ENCODE measurements at regions not wholly inside any gene's neighbourhood (a gene's known extent, or its start where the extent isn't known, plus 50 kb on each side); places are given as distances from the start of the nearest gene placed in this dataset.

DNA sequence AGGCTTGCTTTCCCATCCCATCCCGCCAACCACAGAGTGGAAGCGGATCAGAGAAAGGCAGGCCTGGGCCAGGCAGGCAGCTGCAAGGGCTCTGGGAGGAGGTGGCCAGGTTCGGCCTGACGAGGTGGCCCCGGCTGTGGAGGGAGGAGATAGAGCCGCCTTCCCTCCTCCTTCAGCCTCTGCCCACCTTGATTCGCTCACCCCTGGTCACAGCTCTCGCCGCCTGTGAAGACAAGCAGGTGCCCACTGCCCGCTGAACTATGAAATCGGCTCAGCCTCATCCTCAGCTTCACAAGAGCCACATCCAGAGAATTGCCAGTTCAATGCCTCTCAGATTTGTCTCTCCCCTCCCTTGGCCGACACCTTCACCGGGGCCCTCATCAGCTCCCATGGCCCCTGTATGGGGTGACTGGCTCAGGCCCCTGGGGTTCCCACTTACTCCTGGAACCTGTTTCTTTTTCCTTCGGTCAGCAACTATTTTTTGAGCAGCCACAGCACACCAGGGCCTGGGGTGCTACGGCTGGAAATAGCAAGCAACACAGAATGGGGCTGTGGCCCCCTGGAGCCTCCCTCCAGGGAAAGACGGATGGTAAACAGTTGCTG, 80.0 kb upstream of the CHST15 start:
- Mint-ChIP-seq H3K27ac (ENCODE audit: unreplicated experiment) (no peak overlapping the region), H3K4me3 (ENCODE audit: unreplicated experiment) (no peak overlapping the region), H3K9me3 (ENCODE audit: low read depth) (no peaks in the 10 kb centered on the region), H3K4me1 (ENCODE audit: low read depth) (peaks cover 31% of the 10 kb centered on the region), H3K27me3 (ENCODE audit: low read depth) (peaks cover 3% of the 10 kb centered on the region), H3K36me3 (ENCODE audit: low read depth) (no peaks in the 10 kb centered on the region)
- no peak for DNase-seq (ENCODE audit: low spot score)
- TF ChIP-seq, protein P1, sequence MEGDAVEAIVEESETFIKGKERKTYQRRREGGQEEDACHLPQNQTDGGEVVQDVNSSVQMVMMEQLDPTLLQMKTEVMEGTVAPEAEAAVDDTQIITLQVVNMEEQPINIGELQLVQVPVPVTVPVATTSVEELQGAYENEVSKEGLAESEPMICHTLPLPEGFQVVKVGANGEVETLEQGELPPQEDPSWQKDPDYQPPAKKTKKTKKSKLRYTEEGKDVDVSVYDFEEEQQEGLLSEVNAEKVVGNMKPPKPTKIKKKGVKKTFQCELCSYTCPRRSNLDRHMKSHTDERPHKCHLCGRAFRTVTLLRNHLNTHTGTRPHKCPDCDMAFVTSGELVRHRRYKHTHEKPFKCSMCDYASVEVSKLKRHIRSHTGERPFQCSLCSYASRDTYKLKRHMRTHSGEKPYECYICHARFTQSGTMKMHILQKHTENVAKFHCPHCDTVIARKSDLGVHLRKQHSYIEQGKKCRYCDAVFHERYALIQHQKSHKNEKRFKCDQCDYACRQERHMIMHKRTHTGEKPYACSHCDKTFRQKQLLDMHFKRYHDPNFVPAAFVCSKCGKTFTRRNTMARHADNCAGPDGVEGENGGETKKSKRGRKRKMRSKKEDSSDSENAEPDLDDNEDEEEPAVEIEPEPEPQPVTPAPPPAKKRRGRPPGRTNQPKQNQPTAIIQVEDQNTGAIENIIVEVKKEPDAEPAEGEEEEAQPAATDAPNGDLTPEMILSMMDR (IDR thresholded peaks at IDR 0.05), result no peak

- no peak for DNase-seq (ENCODE audit: low spot score)
- H3K27me3 Mint-ChIP-seq (ENCODE audit: low read depth), result peaks cover 3% of the 10 kb centered on the region
Measured at GRCh38 chr10:124172181-124172916, 79.0 kb upstream of the CHST15 start.

DNA sequence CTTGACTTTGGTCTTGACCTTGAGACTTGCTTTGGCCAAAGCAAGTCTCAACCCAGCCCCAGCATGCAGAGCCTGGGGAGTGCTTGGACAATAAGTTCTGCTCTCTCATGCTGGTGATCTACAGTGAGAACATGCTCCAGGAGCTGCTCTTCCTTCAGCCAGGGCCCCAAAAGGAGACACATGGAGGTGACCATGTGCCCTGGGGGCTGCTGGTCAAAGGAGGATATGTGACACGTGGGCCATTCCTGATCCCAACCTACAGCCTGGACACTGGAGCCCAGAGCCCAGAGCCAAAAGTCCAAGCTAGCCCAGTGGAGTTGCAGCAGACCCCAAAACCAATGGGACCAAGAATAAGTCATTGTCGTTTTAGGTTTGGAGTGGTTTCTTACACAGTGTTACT, 78.2 kb upstream of the CHST15 start:
- Mint-ChIP-seq H3K27ac (ENCODE audit: unreplicated experiment) (no peak overlapping the region), H3K36me3 (ENCODE audit: low read depth) (no peaks in the 10 kb centered on the region), H3K9me3 (ENCODE audit: low read depth) (no peaks in the 10 kb centered on the region), H3K27me3 (ENCODE audit: low read depth) (peaks cover 3% of the 10 kb centered on the region), H3K4me1 (ENCODE audit: low read depth) (peaks cover 18% of the 10 kb centered on the region), H3K4me3 (ENCODE audit: unreplicated experiment) (no peak overlapping the region)
- no peak for DNase-seq (ENCODE audit: low spot score)
- TF ChIP-seq, protein P1 (IDR thresholded peaks at IDR 0.05), result no peak

More at GRCh38 chr10:124172181-124172916, 79.0 kb upstream of the CHST15 start:
- TF ChIP-seq, protein P1 (IDR thresholded peaks at IDR 0.05), result no peak
- H3K4me1 Mint-ChIP-seq (ENCODE audit: low read depth), result peaks cover 26% of the 10 kb centered on the region
- no peak overlapping the region for H3K27ac Mint-ChIP-seq (ENCODE audit: unreplicated experiment)
- no peaks in the 10 kb centered on the region for H3K9me3 Mint-ChIP-seq (ENCODE audit: low read depth)
- no peak overlapping the region for H3K4me3 Mint-ChIP-seq (ENCODE audit: unreplicated experiment)
- no peaks in the 10 kb centered on the region for H3K36me3 Mint-ChIP-seq (ENCODE audit: low read depth)

GRCh38 chr10:124170631-124171030, 77.2 kb upstream of the CHST15 start:
- Mint-ChIP-seq H3K4me1 (ENCODE audit: low read depth) (peaks cover 9% of the 10 kb centered on the region), H3K4me3 (ENCODE audit: unreplicated experiment) (no peak overlapping the region), H3K9me3 (ENCODE audit: low read depth) (no peaks in the 10 kb centered on the region), H3K27me3 (ENCODE audit: low read depth) (peaks cover 3% of the 10 kb centered on the region), H3K36me3 (ENCODE audit: low read depth) (no peaks in the 10 kb centered on the region), H3K27ac (ENCODE audit: unreplicated experiment) (no peak overlapping the region)
- TF ChIP-seq, protein P1 (IDR thresholded peaks at IDR 0.05), result no peak
- DNase-seq (ENCODE audit: low spot score), result no peak

GRCh38 chr10:124168991-124169802, 75.8 kb upstream of the CHST15 start:
- H3K4me3 Mint-ChIP-seq (ENCODE audit: unreplicated experiment), result no peak overlapping the region
- H3K36me3 Mint-ChIP-seq (ENCODE audit: low read depth), result peaks cover 4% of the 10 kb centered on the region
- no peak for DNase-seq (ENCODE audit: low spot score)
- TF ChIP-seq, protein P1 (IDR thresholded peaks at IDR 0.05), result no peak
- no peak overlapping the region for H3K27ac Mint-ChIP-seq (ENCODE audit: unreplicated experiment)
- H3K9me3 Mint-ChIP-seq (ENCODE audit: low read depth), result no peaks in the 10 kb centered on the region
- H3K4me1 Mint-ChIP-seq (ENCODE audit: low read depth), result peaks cover 3% of the 10 kb centered on the region
- H3K27me3 Mint-ChIP-seq (ENCODE audit: low read depth), result peaks cover 3% of the 10 kb centered on the region
